WTC11 (cell line): ENCODE measurements at regions not wholly inside any gene's neighbourhood (a gene's known extent, or its start where the extent isn't known, plus 50 kb on each side); places are given as distances from the start of the nearest gene placed in this dataset.

Experiments
- ATAC-seq: fragments of 200-7000 bp; cut with Tn5 transposase; 2 replicates; pipeline ENCODE4 v1.10.0; 2021; ENCODE audit warnings: mild to moderate bottlenecking, moderate library complexity
- CTCF ChIA-PET: fragments of 300-600 bp; sonication (Branson Sonifier 250); formaldehyde crosslinking; loops from one replicate; lab custom pipeline; 2021; ENCODE audit warnings: antibody characterized with exemption; lab: Charles Lee
- POLR2A ChIA-PET: fragments of 350-600 bp; sonication (Branson Sonifier 250); formaldehyde crosslinking; loops from one replicate; lab custom pipeline; 2021; ENCODE audit warnings: antibody characterized with exemption; lab: Charles Lee
- DNase-seq: peaks from one replicate; pipeline ENCODE4 v3.0.0; 2021; ENCODE audit warnings: low spot score
- H3K27ac Mint-ChIP-seq: 2 replicates; pipeline ENCODE4 v1.8.0; 2021; ENCODE audit warnings: mixed read lengths
- H3K27me3 Mint-ChIP-seq: 2 replicates; pipeline ENCODE4 v1.8.0; 2021; ENCODE audit warnings: low read depth, mild to moderate bottlenecking, moderate library complexity, mixed read lengths
- H3K36me3 Mint-ChIP-seq: 2 replicates; pipeline ENCODE4 v1.8.0; 2021; ENCODE audit warnings: mixed read lengths
- H3K4me1 Mint-ChIP-seq: 2 replicates; pipeline ENCODE4 v1.8.0; 2022; ENCODE audit warnings: mixed read lengths
- H3K4me3 Mint-ChIP-seq: 2 replicates; pipeline ENCODE4 v1.8.0; 2021; ENCODE audit warnings: mild to moderate bottlenecking, moderate library complexity, mixed read lengths
- H3K9me3 Mint-ChIP-seq: 2 replicates; pipeline ENCODE4 v1.8.0; 2021; ENCODE audit warnings: mixed read lengths
- ARID4B ChIP-seq: sonication (generic); formaldehyde crosslinking; IDR thresholded peaks from 2 replicates; pipeline ENCODE4 v1.8.0; 2023; ENCODE audit warnings: missing genetic modification reagents, mild to moderate bottlenecking, borderline replicate concordance
- E2F5 ChIP-seq: sonication (generic); formaldehyde crosslinking; IDR thresholded peaks from 2 replicates; pipeline ENCODE4 v1.8.1; 2022; ENCODE audit warnings: mild to moderate bottlenecking, moderate library complexity, missing genetic modification reagents
- ESRRA ChIP-seq: sonication (generic); formaldehyde crosslinking; IDR thresholded peaks from 2 replicates; pipeline ENCODE4 v1.8.1; 2022; ENCODE audit warnings: mild to moderate bottlenecking, missing genetic modification reagents, borderline replicate concordance
- FOXJ3 ChIP-seq: sonication (generic); formaldehyde crosslinking; IDR thresholded peaks from 2 replicates; pipeline ENCODE4 v1.9.0; 2021; ENCODE audit warnings: missing genetic modification reagents, mild to moderate bottlenecking, borderline replicate concordance
- FOXK1 ChIP-seq: sonication (generic); formaldehyde crosslinking; IDR thresholded peaks from 2 replicates; pipeline ENCODE4 v1.8.0; 2022; ENCODE audit warnings: mild to moderate bottlenecking, moderate library complexity, missing genetic modification reagents
- PREB ChIP-seq: sonication (generic); formaldehyde crosslinking; IDR thresholded peaks from 2 replicates; pipeline ENCODE4 v1.8.1; 2022; ENCODE audit warnings: mild to moderate bottlenecking, missing genetic modification reagents, moderate library complexity, borderline replicate concordance
- RORB ChIP-seq: fragments of 250-450 bp; sonication (Bioruptor Pico); IDR thresholded peaks from 2 replicates; pipeline ENCODE4 v1.9.0; 2021; ENCODE audit warnings: mild to moderate bottlenecking
- STAT6 ChIP-seq: sonication (generic); formaldehyde crosslinking; conservative IDR thresholded peaks from 2 replicates; pipeline ENCODE4 v1.8.1; 2023; ENCODE audit warnings: mild to moderate bottlenecking, low read depth, missing genetic modification reagents, moderate library complexity
- TCF7 ChIP-seq: sonication (generic); formaldehyde crosslinking; IDR thresholded peaks from 2 replicates; pipeline ENCODE4 v1.8.0; 2022; ENCODE audit warnings: mild to moderate bottlenecking, low read depth, missing genetic modification reagents, moderate library complexity
- TEAD1 ChIP-seq: sonication (generic); formaldehyde crosslinking; IDR thresholded peaks from 2 replicates; pipeline ENCODE4 v1.8.0; 2022; ENCODE audit warnings: mild to moderate bottlenecking, missing genetic modification reagents
- ZNF121 ChIP-seq: sonication (generic); formaldehyde crosslinking; IDR thresholded peaks from 2 replicates; pipeline ENCODE4 v1.8.0; 2023; ENCODE audit warnings: missing genetic modification reagents
- ZNF138 ChIP-seq: sonication (generic); formaldehyde crosslinking; conservative IDR thresholded peaks from 2 replicates; pipeline ENCODE4 v1.8.1; 2022; ENCODE audit warnings: mild to moderate bottlenecking, moderate library complexity, missing genetic modification reagents
- ZNF396 ChIP-seq: fragments of 250-450 bp; sonication (Bioruptor Pico); IDR thresholded peaks from 2 replicates; pipeline ENCODE4 v1.8.0; 2021; ENCODE audit warnings: mild to moderate bottlenecking, moderate library complexity, borderline replicate concordance
- ZNF416 ChIP-seq: fragments of 250-450 bp; sonication (Bioruptor Pico); IDR thresholded peaks from 2 replicates; pipeline ENCODE4 v1.9.0; 2021; ENCODE audit warnings: mild to moderate bottlenecking, inconsistent platforms
- ZNF423 ChIP-seq: fragments of 250-450 bp; sonication (Bioruptor Pico); IDR thresholded peaks from 2 replicates; pipeline ENCODE4 v2.1.2; 2022; ENCODE audit warnings: mild to moderate bottlenecking, moderate library complexity
- TF ChIP-seq, protein P1 (sequence below): fragments of 250-450 bp; sonication (Bioruptor Pico); IDR thresholded peaks from 2 replicates; pipeline ENCODE4 v1.9.0; 2021; ENCODE audit warnings: mild to moderate bottlenecking
- TF ChIP-seq, protein P2 (sequence below): sonication (generic); formaldehyde crosslinking; IDR thresholded peaks from 2 replicates; pipeline ENCODE4 v1.8.0; 2023; ENCODE audit warnings: mild to moderate bottlenecking, missing genetic modification reagents
- TF ChIP-seq, protein P3 (sequence below): sonication (generic); formaldehyde crosslinking; IDR thresholded peaks from 2 replicates; pipeline ENCODE4 v1.8.1; 2022; ENCODE audit warnings: low read depth, mild to moderate bottlenecking, moderate library complexity, missing genetic modification reagents, borderline replicate concordance
- TF ChIP-seq, protein P4 (sequence below): fragments of 250-450 bp; sonication (Bioruptor Pico); IDR thresholded peaks from 2 replicates; pipeline ENCODE4 v1.9.0; 2021; ENCODE audit warnings: mild to moderate bottlenecking

GRCh38 chr4:32847461-32847860 lies 2127.3 kb downstream of the PCDH7 start (continued):
- TF ChIP-seq PREB (no peak), ZNF121 (CRISPR knock-in tag) (no peak), ARID4B (CRISPR knock-in tag) (no peak)
- TF ChIP-seq, protein P1, sequence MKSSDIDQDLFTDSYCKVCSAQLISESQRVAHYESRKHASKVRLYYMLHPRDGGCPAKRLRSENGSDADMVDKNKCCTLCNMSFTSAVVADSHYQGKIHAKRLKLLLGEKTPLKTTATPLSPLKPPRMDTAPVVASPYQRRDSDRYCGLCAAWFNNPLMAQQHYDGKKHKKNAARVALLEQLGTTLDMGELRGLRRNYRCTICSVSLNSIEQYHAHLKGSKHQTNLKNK (CRISPR knock-in tag), result no peak

- ATAC-seq (no peak), DNase-seq (no peak)
- Mint-ChIP-seq H3K36me3 (no peaks in the 10 kb centered on the region; the same call in 1 of the 2 replicates), H3K4me3 (no peak overlapping the region), H3K27ac (no peak overlapping the region), H3K4me1 (no peaks in the 10 kb centered on the region), H3K27me3 (no peaks in the 10 kb centered on the region), H3K9me3 (peaks cover 20% of the 10 kb centered on the region)
- ChIA-PET POLR2A (no interaction called here), CTCF (no interaction called here)
- TF ChIP-seq, protein P2, sequence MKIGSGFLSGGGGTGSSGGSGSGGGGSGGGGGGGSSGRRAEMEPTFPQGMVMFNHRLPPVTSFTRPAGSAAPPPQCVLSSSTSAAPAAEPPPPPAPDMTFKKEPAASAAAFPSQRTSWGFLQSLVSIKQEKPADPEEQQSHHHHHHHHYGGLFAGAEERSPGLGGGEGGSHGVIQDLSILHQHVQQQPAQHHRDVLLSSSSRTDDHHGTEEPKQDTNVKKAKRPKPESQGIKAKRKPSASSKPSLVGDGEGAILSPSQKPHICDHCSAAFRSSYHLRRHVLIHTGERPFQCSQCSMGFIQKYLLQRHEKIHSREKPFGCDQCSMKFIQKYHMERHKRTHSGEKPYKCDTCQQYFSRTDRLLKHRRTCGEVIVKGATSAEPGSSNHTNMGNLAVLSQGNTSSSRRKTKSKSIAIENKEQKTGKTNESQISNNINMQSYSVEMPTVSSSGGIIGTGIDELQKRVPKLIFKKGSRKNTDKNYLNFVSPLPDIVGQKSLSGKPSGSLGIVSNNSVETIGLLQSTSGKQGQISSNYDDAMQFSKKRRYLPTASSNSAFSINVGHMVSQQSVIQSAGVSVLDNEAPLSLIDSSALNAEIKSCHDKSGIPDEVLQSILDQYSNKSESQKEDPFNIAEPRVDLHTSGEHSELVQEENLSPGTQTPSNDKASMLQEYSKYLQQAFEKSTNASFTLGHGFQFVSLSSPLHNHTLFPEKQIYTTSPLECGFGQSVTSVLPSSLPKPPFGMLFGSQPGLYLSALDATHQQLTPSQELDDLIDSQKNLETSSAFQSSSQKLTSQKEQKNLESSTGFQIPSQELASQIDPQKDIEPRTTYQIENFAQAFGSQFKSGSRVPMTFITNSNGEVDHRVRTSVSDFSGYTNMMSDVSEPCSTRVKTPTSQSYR (CRISPR knock-in tag), result no peak
- no peak for TF ChIP-seq FOXJ3
- no peak for TF ChIP-seq STAT6
- TF ChIP-seq ZNF138, result no peak
- TF ChIP-seq FOXK1 (CRISPR knock-in tag), result no peak
- no peak for TF ChIP-seq RORB (CRISPR knock-in tag)
- TF ChIP-seq, protein P3, sequence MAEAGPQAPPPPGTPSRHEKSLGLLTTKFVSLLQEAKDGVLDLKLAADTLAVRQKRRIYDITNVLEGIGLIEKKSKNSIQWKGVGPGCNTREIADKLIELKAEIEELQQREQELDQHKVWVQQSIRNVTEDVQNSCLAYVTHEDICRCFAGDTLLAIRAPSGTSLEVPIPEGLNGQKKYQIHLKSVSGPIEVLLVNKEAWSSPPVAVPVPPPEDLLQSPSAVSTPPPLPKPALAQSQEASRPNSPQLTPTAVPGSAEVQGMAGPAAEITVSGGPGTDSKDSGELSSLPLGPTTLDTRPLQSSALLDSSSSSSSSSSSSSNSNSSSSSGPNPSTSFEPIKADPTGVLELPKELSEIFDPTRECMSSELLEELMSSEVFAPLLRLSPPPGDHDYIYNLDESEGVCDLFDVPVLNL, result no peak
- no peak for TF ChIP-seq E2F5 (CRISPR knock-in tag)
- TF ChIP-seq, protein P4, sequence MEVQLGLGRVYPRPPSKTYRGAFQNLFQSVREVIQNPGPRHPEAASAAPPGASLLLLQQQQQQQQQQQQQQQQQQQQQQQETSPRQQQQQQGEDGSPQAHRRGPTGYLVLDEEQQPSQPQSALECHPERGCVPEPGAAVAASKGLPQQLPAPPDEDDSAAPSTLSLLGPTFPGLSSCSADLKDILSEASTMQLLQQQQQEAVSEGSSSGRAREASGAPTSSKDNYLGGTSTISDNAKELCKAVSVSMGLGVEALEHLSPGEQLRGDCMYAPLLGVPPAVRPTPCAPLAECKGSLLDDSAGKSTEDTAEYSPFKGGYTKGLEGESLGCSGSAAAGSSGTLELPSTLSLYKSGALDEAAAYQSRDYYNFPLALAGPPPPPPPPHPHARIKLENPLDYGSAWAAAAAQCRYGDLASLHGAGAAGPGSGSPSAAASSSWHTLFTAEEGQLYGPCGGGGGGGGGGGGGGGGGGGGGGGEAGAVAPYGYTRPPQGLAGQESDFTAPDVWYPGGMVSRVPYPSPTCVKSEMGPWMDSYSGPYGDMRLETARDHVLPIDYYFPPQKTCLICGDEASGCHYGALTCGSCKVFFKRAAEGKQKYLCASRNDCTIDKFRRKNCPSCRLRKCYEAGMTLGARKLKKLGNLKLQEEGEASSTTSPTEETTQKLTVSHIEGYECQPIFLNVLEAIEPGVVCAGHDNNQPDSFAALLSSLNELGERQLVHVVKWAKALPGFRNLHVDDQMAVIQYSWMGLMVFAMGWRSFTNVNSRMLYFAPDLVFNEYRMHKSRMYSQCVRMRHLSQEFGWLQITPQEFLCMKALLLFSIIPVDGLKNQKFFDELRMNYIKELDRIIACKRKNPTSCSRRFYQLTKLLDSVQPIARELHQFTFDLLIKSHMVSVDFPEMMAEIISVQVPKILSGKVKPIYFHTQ (CRISPR knock-in tag), result no peak
- TF ChIP-seq ZNF396 (CRISPR knock-in tag), result no peak
- TF ChIP-seq, protein P1 (CRISPR knock-in tag), result no peak
- no peak for TF ChIP-seq ESRRA (CRISPR knock-in tag)
- TF ChIP-seq ZNF423 (CRISPR knock-in tag), result no peak
- TF ChIP-seq TCF7 (CRISPR knock-in tag), result no peak
- TF ChIP-seq TEAD1 (CRISPR knock-in tag), result no peak
- TF ChIP-seq ZNF416 (CRISPR knock-in tag), result no peak
These were observed 2135.5 kb downstream of the PCDH7 start for GRCh38 chr4:32855622-32856021.
